OCI-LY7 (cell line): ENCODE measurements at regions not wholly inside any gene's neighbourhood (a gene's known extent, or its start where the extent isn't known, plus 50 kb on each side); places are given as distances from the start of the nearest gene placed in this dataset.

Experiments
- EZH2phosphoT487 ChIP-seq: fragments of 200-600 bp; sonication (generic); IDR thresholded peaks from 2 replicates; pipeline ENCODE4 v1.6.1; 2018; ENCODE audit warnings: low read depth, borderline replicate concordance, mild to moderate bottlenecking, mixed run types, antibody characterized with exemption, low read length, moderate library complexity, mixed read lengths
- TF ChIP-seq, protein P1 (sequence below): fragments of 200-600 bp; sonication (generic); conservative IDR thresholded peaks from 2 replicates; pipeline ENCODE4 v1.5.1; 2014; ENCODE audit warnings: mild to moderate bottlenecking, antibody characterized with exemption, low read length, moderate library complexity, mixed read lengths

DNA sequence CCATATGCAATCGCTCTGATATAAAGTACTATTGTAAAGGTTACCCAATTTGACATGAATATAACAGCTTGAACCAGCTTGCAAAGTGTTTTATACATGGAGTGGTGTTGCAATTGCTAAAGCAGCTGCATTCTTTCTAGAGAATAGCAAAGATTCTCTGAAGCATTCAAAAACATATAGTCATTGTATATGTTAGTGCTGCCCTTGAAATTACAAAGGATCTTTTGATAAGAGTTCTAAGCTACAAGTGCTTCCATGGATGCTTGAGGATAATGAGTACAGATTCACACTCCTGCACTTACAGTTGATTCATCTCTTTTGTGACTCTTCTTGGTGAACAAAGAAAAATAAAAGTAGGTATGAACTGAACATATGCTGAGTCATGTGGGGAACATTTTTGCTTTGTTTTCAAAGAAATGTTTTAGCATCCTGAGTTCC, 175.7 kb downstream of the ALDH8A1 start:
- TF ChIP-seq, protein P1, sequence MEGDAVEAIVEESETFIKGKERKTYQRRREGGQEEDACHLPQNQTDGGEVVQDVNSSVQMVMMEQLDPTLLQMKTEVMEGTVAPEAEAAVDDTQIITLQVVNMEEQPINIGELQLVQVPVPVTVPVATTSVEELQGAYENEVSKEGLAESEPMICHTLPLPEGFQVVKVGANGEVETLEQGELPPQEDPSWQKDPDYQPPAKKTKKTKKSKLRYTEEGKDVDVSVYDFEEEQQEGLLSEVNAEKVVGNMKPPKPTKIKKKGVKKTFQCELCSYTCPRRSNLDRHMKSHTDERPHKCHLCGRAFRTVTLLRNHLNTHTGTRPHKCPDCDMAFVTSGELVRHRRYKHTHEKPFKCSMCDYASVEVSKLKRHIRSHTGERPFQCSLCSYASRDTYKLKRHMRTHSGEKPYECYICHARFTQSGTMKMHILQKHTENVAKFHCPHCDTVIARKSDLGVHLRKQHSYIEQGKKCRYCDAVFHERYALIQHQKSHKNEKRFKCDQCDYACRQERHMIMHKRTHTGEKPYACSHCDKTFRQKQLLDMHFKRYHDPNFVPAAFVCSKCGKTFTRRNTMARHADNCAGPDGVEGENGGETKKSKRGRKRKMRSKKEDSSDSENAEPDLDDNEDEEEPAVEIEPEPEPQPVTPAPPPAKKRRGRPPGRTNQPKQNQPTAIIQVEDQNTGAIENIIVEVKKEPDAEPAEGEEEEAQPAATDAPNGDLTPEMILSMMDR, result no peak
- no peak for TF ChIP-seq EZH2phosphoT487
